Osteoblast (primary cell): ENCODE measurements at regions not wholly inside any gene's neighbourhood (a gene's known extent, or its start where the extent isn't known, plus 50 kb on each side); places are given as distances from the start of the nearest gene placed in this dataset.
A peak's percentile ranks its signal among the peaks of the same experiment; 100 is the strongest.

Experiments
- DNase-seq: peaks from one replicate; pipeline ENCODE4 v3.0.0; 2011; ENCODE audit warnings: low spot score, mixed read lengths; ENCODE audit not compliant: insufficient read length; ENCODE audit errors: missing footprints
- H2AFZ ChIP-seq: 2 replicates; pipeline ENCODE4 v1.6.0; 2011; ENCODE audit warnings: mild to moderate bottlenecking, low read length
- H3K27ac ChIP-seq: 2 replicates; pipeline ENCODE4 v1.5.1; 2011; ENCODE audit warnings: mild to moderate bottlenecking, low read depth, low read length, moderate library complexity
- H3K27me3 ChIP-seq: 2 replicates; pipeline ENCODE4 v1.6.0; 2012; ENCODE audit warnings: mild to moderate bottlenecking, control low read depth, inconsistent platforms, low read length, moderate library complexity; ENCODE audit not compliant: insufficient read depth
- H3K36me3 ChIP-seq: 2 replicates; pipeline ENCODE4 v1.5.1; 2011; ENCODE audit warnings: mild to moderate bottlenecking, low read length, control low read depth, moderate library complexity; ENCODE audit not compliant: insufficient read depth
- H3K4me1 ChIP-seq: 2 replicates; pipeline ENCODE4 v1.5.1; 2011; ENCODE audit warnings: mild to moderate bottlenecking, low read length, control low read depth, moderate library complexity; ENCODE audit not compliant: insufficient read depth
- H3K4me2 ChIP-seq: 2 replicates; pipeline ENCODE4 v1.6.0; 2011; ENCODE audit warnings: mild to moderate bottlenecking, low read length; ENCODE audit not compliant: insufficient read depth
- H3K4me3 ChIP-seq: fragments of 200-600 bp; sonication (generic); 3 replicates; pipeline ENCODE4 v1.5.1; 2012; ENCODE audit warnings: mild to moderate bottlenecking, low read length, inconsistent platforms; ENCODE audit not compliant: insufficient read depth
- H3K79me2 ChIP-seq: 2 replicates; pipeline ENCODE4 v1.6.0; 2012; ENCODE audit warnings: mild to moderate bottlenecking, low read length, control low read depth, inconsistent platforms; ENCODE audit not compliant: insufficient read depth
- H3K9me3 ChIP-seq: 2 replicates; pipeline ENCODE4 v1.5.1; 2011; ENCODE audit warnings: low read depth, low read length, control low read depth
- H4K20me1 ChIP-seq: 2 replicates; pipeline ENCODE4 v1.6.0; 2012; ENCODE audit warnings: mild to moderate bottlenecking, low read length, control low read depth; ENCODE audit not compliant: insufficient read depth
- TF ChIP-seq, protein P1 (sequence below): IDR thresholded peaks from 2 replicates; pipeline ENCODE4 v1.5.1; 2011; ENCODE audit warnings: mild to moderate bottlenecking, low read depth, low read length, moderate library complexity; ENCODE audit errors: extremely low read depth

DNA sequence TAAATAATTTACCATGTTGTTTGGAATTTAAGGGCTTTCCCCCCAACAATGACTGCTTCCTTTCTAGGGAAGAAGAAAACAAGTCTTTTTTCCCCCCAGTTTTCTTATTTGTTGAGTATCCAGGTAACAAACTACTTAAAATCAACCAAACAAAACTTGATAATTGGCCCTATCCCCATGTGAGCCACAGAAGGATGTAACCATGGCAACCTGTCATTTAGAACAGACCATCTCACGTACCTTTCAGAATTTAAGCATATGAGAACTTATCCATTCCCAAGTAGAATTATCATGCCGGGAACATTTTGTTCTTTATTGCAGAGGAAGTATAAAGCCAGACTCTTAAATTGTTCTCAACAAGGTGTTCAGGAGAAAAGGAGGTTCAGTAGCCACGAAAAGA is 392.3 kb downstream of the CETN3 start:
- no peak overlapping the region for H3K4me3 ChIP-seq
- H3K27ac ChIP-seq, result no peak overlapping the region
- H2AFZ ChIP-seq, result no peak overlapping the region
- DNase-seq, result no peak
- H4K20me1 ChIP-seq, result no peaks in the 10 kb centered on the region
- H3K4me1 ChIP-seq, result peaks cover 18% of the 10 kb centered on the region
- TF ChIP-seq, protein P1, sequence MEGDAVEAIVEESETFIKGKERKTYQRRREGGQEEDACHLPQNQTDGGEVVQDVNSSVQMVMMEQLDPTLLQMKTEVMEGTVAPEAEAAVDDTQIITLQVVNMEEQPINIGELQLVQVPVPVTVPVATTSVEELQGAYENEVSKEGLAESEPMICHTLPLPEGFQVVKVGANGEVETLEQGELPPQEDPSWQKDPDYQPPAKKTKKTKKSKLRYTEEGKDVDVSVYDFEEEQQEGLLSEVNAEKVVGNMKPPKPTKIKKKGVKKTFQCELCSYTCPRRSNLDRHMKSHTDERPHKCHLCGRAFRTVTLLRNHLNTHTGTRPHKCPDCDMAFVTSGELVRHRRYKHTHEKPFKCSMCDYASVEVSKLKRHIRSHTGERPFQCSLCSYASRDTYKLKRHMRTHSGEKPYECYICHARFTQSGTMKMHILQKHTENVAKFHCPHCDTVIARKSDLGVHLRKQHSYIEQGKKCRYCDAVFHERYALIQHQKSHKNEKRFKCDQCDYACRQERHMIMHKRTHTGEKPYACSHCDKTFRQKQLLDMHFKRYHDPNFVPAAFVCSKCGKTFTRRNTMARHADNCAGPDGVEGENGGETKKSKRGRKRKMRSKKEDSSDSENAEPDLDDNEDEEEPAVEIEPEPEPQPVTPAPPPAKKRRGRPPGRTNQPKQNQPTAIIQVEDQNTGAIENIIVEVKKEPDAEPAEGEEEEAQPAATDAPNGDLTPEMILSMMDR, result no peak
- no peaks in the 10 kb centered on the region for H3K9me3 ChIP-seq
- H3K36me3 ChIP-seq, result no peaks in the 10 kb centered on the region
- no peak overlapping the region for H3K4me2 ChIP-seq
- H3K27me3 ChIP-seq, result no peaks in the 10 kb centered on the region
- no peaks in the 10 kb centered on the region for H3K79me2 ChIP-seq

DNA sequence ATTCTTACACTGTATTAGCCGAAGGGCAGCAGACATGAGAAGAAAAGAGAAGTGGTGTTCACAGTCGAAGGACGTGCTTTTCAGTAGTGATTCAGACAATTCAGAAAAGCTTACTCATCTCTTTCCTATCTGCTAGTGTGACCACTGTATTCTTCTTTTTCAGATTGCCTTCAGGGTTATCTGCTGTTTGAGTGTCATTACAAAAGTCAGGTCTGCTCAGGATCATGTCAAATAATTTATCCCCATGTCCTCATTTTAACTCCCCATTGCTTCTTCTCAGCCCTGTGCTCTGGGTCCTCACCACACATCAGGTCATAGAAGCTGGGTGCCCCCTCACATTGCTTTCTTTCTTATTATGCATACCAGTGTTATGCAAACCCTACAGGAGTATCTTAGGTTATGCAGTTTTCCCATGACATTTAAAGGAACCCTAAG is 394.0 kb downstream of the CETN3 start:
- TF ChIP-seq, protein P1, result no peak
- no peaks in the 10 kb centered on the region for H4K20me1 ChIP-seq
- no peak overlapping the region for H2AFZ ChIP-seq
- peak overlapping the region; percentile 40 for H3K27ac ChIP-seq
- H3K36me3 ChIP-seq, result no peaks in the 10 kb centered on the region
- peaks cover 10% of the 10 kb centered on the region for H3K4me1 ChIP-seq
- H3K4me3 ChIP-seq, result no peak overlapping the region
- DNase-seq, result no peak
- H3K4me2 ChIP-seq, result peak overlapping the region; percentile 40
- H3K9me3 ChIP-seq, result no peaks in the 10 kb centered on the region
- no peaks in the 10 kb centered on the region for H3K79me2 ChIP-seq
- no peaks in the 10 kb centered on the region for H3K27me3 ChIP-seq

DNA sequence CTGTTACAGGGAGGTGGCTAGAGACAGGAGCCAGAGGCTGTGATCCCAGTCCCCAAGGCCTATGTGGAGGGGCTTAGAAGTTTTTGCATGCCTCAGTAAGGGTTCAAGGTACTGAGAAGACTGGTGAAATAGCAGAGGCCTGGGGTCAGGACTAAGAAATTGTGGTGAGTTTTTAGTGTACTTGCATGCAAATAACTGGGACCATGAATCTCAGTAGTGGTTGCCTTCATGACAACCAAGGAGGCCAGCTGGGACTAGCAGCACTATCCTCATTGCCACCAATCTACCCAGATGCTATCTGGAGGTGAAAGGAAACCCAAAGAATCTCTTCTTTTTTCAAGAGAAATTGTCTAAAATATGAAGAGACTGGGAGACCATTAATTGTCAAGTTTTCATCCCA is 395.1 kb downstream of the CETN3 start:
- H4K20me1 ChIP-seq, result no peaks in the 10 kb centered on the region
- H2AFZ ChIP-seq, result no peak overlapping the region
- TF ChIP-seq, protein P1, result no peak

DNA sequence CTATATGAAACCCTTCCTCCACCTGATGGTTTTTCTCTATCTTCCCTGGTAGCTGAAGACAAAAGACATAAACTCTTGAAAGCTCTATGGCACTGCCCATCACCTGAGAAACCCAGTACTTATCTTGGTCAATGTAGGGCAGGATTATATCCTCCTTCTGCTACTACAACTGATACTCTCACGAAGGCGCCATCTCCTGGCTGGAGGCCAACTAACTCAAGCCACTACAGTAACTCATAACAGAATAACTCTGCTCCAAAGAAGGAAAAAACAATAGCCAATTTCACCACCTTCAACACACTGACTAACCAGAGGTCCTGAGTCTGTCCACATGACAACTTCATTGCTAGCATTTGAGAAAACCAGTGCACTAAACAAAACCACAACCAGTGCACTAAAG is 409.2 kb downstream of the CETN3 start:
- TF ChIP-seq, protein P1, result no peak
- no peak overlapping the region for H3K4me2 ChIP-seq
- H4K20me1 ChIP-seq, result no peaks in the 10 kb centered on the region
- no peaks in the 10 kb centered on the region for H3K27me3 ChIP-seq
- no peaks in the 10 kb centered on the region for H3K36me3 ChIP-seq
- no peaks in the 10 kb centered on the region for H3K4me1 ChIP-seq
- H3K27ac ChIP-seq, result no peak overlapping the region
- no peaks in the 10 kb centered on the region for H3K9me3 ChIP-seq
- no peak overlapping the region for H2AFZ ChIP-seq
- H3K4me3 ChIP-seq, result no peak overlapping the region
- no peak for DNase-seq
- H3K79me2 ChIP-seq, result no peaks in the 10 kb centered on the region

More for the DNA sequence above, 395.1 kb downstream of the CETN3 start:
- Histone ChIP-seq H3K27ac (no peak overlapping the region), H3K4me2 (no peak overlapping the region), H3K9me3 (no peaks in the 10 kb centered on the region), H3K4me3 (no peak overlapping the region), H3K27me3 (no peaks in the 10 kb centered on the region), H3K4me1 (peaks cover 10% of the 10 kb centered on the region), H3K79me2 (no peaks in the 10 kb centered on the region), H3K36me3 (no peaks in the 10 kb centered on the region)
- no peak for DNase-seq
